SH-SY5Y (cell line): ENCODE measurements at regions not wholly inside any gene's neighbourhood (a gene's known extent, or its start where the extent isn't known, plus 50 kb on each side); places are given as distances from the start of the nearest gene placed in this dataset.

Source experiments
- GATA2 ChIP-seq: IDR thresholded peaks from 2 replicates; pipeline ENCODE4 v1.6.1; 2011; ENCODE audit warnings: mild to moderate bottlenecking, low read depth, low read length
- GATA3 ChIP-seq: IDR thresholded peaks from 2 replicates; pipeline ENCODE4 v1.6.1; 2011; ENCODE audit warnings: low read depth, mild to moderate bottlenecking, low read length, moderate library complexity

DNA sequence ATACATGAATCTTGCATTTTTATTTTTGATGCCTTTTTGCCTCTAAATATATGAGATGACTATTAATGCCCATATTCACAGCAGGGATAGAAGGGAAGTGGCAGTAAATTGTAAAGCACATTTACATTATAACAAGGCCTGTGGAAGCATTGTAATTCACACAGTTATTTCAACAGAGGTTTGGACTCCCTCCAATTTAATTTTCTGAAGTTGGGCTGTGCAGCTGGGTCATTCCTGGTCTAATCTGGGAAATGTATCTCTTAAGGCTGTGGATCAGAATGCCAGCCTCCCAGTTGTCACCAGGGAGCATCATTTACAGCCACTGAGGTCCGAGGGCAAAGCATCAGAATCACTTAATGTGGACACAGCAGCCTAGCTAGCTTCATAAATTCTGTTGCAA lies 434.5 kb downstream of the MFSD1 start:
- TF ChIP-seq GATA2 = peak; percentile 42
- TF ChIP-seq GATA3 = no peak
